Upper lobe of right lung (tissue), 1 donor: ENCODE measurements at regions not wholly inside any gene's neighbourhood (a gene's known extent, or its start where the extent isn't known, plus 50 kb on each side); places are given as distances from the start of the nearest gene placed in this dataset.

Experiments
- ATAC-seq: fragments of 200-7000 bp; cut with Tn5 transposase; one replicate; pipeline ENCODE4 v1.9.1; 2020; ENCODE audit warnings: mild to moderate bottlenecking, moderate library complexity
- DNase-seq: peaks from one replicate; pipeline ENCODE4 v3.0.0-alpha.2; 2020
- H3K27ac ChIP-seq: fragments of 200-600 bp; one replicate; pipeline ENCODE4 v1.8.0; 2022
- H3K27me3 ChIP-seq: fragments of 200-600 bp; one replicate; pipeline ENCODE4 v1.8.0; 2022; ENCODE audit warnings: mild to moderate bottlenecking
- H3K36me3 ChIP-seq: fragments of 200-600 bp; one replicate; pipeline ENCODE4 v1.8.0; 2022
- H3K4me1 ChIP-seq: fragments of 200-600 bp; one replicate; pipeline ENCODE4 v1.8.0; 2022
- H3K4me3 ChIP-seq: fragments of 200-600 bp; one replicate; pipeline ENCODE4 v1.8.0; 2022; ENCODE audit warnings: mild to moderate bottlenecking
- H3K9me3 ChIP-seq: fragments of 200-600 bp; one replicate; pipeline ENCODE4 v1.8.0; 2022
- CTCF ChIP-seq: fragments of 200-600 bp; IDR thresholded peaks from one replicate; pipeline ENCODE4 v1.8.0; 2022; ENCODE audit warnings: antibody characterized with exemption
- intact Hi-C: fragments of 100-400 bp; cut with DNase I; formaldehyde crosslinking; loops from one replicate; pipeline ENCODE4 v1.11.0; 2022
- donor health status: DM: no; HTN: yes; CAD: no; lungs with severe emphysema.

- DNase-seq (no peak), ATAC-seq (no peak)
- Histone ChIP-seq H3K9me3 (no peaks in the 10 kb centered on the region), H3K36me3 (no peaks in the 10 kb centered on the region), H3K27me3 (no peaks in the 10 kb centered on the region), H3K27ac (no peak overlapping the region), H3K4me1 (no peaks in the 10 kb centered on the region), H3K4me3 (no peak overlapping the region)
- TF ChIP-seq CTCF: no peak
- intact Hi-C loops: no loop called here
Measured at GRCh38 chr4:63493265-63493664, 916.0 kb downstream of the TECRL start.

- no peak for ATAC-seq
- intact Hi-C loops: no loop called here
Measured at GRCh38 chr4:63492515-63492914, 916.7 kb downstream of the TECRL start.

GRCh38 chr4:63464393-63464792 is 944.9 kb downstream of the TECRL start:
- Histone ChIP-seq H3K4me3 (no peak overlapping the region), H3K4me1 (no peaks in the 10 kb centered on the region), H3K27ac (no peak overlapping the region), H3K9me3 (no peaks in the 10 kb centered on the region), H3K27me3 (no peaks in the 10 kb centered on the region), H3K36me3 (no peaks in the 10 kb centered on the region)
- no peak for DNase-seq
- ATAC-seq: no peak
- intact Hi-C loops: no loop called here
- no peak for TF ChIP-seq CTCF

More at GRCh38 chr4:63492515-63492914, 916.7 kb downstream of the TECRL start:
- no peak overlapping the region for H3K4me3 ChIP-seq
- H3K4me1 ChIP-seq: no peaks in the 10 kb centered on the region
- TF ChIP-seq CTCF: no peak
- no peak overlapping the region for H3K27ac ChIP-seq
- no peak for DNase-seq
- no peaks in the 10 kb centered on the region for H3K36me3 ChIP-seq
- H3K9me3 ChIP-seq: no peaks in the 10 kb centered on the region
- no peaks in the 10 kb centered on the region for H3K27me3 ChIP-seq

- no peaks in the 10 kb centered on the region for H3K9me3 ChIP-seq
- DNase-seq: no peak
- no peak overlapping the region for H3K4me3 ChIP-seq
- intact Hi-C loops: no loop called here
- TF ChIP-seq CTCF: no peak
- H3K4me1 ChIP-seq: no peaks in the 10 kb centered on the region
- H3K27me3 ChIP-seq: no peaks in the 10 kb centered on the region
- no peaks in the 10 kb centered on the region for H3K36me3 ChIP-seq
- no peak overlapping the region for H3K27ac ChIP-seq
- no peak for ATAC-seq
Measured at GRCh38 chr4:63460075-63460474, 949.2 kb downstream of the TECRL start.

- Histone ChIP-seq H3K27ac (no peak overlapping the region), H3K9me3 (no peaks in the 10 kb centered on the region), H3K4me3 (no peak overlapping the region), H3K36me3 (no peaks in the 10 kb centered on the region), H3K4me1 (no peaks in the 10 kb centered on the region), H3K27me3 (no peaks in the 10 kb centered on the region)
- intact Hi-C loops: no loop called here
- DNase-seq (no peak), ATAC-seq (no peak)
- no peak for TF ChIP-seq CTCF
Measured at GRCh38 chr4:63459329-63459728, 949.9 kb downstream of the TECRL start.

- no peaks in the 10 kb centered on the region for H3K9me3 ChIP-seq
- H3K4me3 ChIP-seq: no peak overlapping the region
- intact Hi-C loops: no loop called here
- ATAC-seq (no peak), DNase-seq (no peak)
- TF ChIP-seq CTCF: no peak
- no peaks in the 10 kb centered on the region for H3K36me3 ChIP-seq
- H3K27ac ChIP-seq: no peak overlapping the region
- no peaks in the 10 kb centered on the region for H3K4me1 ChIP-seq
- no peaks in the 10 kb centered on the region for H3K27me3 ChIP-seq
Measured at GRCh38 chr4:63458010-63458409, 951.2 kb downstream of the TECRL start.
